Activated CD8-positive, alpha-beta memory T cell treated with anti-CD3 and anti-CD28 coated beads for 48 hours (primary cell): ENCODE measurements at regions not wholly inside any gene's neighbourhood (a gene's known extent, or its start where the extent isn't known, plus 50 kb on each side); places are given as distances from the start of the nearest gene placed in this dataset.

ENCODE experiments used
- DNase-seq, 3 experiments: peaks; one replicate each; pipeline ENCODE4 v3.0.0-alpha.2; 2020; ENCODE audit warnings: low read depth in 2 of 3, low spot score in 2 of 3

DNA sequence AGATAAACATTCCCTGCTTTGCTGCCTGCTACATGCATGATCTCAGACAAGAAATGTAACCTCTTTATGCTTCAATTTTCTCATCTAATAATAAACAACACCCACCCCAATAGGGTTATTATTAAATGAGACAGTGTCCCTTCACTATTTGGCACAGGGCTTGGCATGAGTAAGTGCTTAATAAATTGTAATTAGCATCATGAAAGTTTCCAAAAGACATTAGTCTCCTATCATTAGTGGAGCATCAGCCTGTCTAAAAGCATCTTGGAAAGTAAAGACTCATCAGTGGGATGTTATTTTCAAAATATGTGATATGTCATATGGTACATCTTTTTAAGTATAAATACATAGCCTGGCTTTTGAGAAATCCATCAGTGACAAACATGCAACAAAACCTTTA, 275.0 kb downstream of the ZEB2 start:
- no peak for DNase-seq

DNA sequence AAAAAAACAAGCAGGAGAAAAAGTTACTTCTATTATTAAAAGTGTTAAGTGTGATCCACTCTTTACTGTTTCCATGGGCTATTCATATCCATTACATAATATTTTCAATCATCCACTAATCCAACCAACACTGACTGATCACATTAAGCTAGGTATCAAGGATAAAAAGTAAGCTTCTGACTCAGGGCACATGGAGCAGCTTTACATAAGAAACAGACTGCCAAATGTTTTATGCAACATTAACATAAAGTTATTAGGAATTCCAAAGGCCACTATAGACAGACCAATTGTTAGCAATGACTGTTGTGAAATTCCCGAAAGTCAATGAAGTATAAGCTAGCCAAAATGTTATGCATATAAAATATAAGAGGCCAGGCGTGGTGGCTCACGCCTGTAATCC, 277.6 kb downstream of the ZEB2 start:
- no peak for DNase-seq

DNA sequence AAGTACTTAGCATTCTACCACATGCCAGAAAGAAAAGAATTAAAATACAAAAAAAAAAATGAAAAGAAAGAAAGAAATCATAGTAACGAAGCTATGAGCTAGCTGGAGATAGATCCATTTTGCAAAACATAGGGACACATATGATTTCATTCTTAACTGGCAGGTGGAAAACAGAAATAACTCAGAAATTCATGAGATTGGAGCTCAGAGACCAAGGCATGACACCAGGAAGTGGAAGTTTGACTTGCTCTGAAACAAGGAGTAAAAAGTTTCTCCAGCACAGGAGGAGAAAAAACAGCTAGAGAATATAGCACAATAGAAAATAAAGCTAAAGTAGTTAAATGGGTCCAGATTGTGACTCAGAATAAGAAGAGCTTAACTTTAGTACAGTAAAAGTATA, 278.1 kb downstream of the ZEB2 start:
- no peak for DNase-seq

DNA sequence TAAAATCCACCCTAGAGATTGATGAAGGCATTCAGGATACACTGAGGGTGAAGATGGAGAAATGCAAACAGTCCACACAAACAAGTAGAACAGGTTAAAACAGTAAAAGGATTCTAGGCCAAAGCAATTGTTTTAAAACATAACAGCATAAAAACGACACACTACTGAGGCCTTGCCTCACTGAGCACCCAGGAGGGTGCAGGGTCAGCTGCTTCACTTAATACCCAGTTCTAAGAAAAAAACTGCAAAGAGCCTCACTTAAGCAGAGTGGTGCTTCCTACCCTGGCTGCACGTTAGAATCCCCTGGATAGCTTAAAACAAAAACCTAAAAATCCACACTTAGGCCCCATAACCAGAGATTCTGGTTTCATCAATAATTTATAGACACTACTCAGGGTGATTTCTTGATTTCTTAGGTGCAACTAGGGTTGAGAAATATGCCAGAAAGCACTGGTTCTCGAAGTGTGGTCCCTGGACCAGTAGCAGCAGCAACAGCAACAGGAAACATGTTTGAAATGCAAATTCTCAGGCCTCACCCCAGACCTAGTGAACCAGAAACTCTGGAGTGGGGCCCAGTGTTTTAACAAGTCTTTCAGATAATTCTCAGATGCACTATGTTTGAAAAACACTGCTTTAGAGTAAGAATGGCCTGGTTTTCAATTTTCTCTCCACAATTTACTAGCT, 279.1 kb downstream of the ZEB2 start:
- no peak for DNase-seq

DNA sequence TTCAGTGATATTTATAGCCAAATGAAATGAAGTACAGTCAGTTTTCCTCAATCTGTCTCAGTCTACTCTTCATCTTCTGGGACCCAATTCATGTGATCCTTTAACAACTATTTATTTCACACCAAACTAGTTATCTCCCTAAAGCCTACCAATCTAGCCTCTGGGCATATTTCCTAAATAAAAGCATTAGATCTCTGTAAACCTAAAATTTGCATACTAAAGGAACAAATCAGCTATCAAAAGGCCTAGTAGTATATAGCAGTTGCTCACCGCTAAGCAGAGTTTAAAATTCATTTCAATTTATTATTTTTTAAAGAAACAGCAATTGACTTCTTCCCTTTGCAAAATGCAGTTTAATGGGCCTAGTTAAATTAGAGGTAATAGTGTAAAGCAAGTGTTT, 280.2 kb downstream of the ZEB2 start:
- no peak for DNase-seq

DNA sequence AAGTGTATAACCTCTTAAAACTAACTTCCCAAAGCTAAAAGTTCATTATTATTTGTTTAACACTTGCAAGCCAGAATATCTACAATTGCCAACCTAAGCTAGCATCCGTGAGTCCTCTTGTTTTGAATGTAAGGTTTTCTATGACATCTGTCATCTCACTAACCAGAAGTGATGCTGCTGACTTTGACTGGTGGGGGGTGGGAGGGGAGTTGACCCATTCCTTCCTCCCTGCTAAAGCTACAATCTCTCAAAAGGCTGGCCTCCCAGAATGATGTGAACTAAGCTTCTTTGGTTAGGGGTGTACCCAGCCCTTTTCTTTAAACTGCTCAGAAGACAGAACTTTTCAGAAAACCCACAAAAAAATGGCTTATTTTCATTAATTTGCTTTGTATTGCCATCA, 280.6 kb downstream of the ZEB2 start:
- DNase-seq, result no peak

DNA sequence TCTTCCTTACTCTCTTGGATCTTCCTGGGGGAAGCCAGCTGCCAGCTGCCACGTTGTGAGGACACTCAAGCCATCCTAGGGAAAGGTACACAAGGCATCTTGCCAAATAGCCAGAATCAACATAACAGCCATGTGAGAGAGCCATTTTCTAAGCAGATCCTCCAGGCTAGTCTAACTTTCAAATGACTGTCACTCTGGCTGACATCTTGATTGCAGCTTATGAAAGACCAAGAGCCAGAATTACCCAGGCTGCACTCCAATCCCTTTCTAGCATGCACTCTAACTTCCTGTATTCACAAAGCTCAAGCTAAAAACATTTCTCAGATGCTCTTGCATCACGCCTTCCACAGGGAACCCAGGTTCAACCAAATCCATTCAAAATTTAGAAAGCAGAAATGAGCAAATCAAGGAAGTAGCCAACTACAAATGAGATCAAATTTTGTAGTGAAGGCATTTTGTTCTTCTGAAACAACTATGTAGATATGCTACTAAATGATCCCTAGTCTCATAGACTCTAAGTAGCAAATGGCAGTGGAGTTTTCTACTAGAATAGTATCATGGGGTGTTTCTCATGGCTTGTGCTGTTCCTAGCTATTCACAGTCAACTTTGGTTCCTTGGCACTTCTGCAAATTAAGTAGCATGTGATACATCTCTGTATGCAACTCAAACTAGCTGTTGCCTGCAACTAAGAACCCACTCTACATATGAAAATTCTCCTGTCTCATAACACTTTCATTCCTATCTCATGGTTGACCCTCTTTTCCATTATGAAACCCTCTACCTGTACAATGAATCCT, 281.9 kb downstream of the ZEB2 start:
- DNase-seq, result no peak

DNA sequence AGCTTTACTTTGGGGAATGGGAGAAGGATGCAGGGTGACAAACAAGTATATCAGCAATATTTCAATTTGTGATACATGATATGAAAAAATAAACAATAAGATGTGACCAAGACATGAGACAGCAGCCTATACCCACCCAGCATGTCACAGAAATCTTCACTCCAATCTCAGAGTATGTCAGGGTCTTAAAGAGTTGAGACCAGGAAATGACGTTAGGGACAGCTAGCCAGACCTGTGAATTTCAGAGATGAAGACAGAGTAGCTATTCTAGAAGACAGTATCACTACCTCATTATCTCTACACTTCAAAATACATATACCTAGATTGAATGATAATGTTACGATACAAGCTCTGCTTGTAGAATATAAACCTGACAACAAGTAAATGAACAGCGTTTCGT, 282.8 kb downstream of the ZEB2 start:
- no peak for DNase-seq

DNA sequence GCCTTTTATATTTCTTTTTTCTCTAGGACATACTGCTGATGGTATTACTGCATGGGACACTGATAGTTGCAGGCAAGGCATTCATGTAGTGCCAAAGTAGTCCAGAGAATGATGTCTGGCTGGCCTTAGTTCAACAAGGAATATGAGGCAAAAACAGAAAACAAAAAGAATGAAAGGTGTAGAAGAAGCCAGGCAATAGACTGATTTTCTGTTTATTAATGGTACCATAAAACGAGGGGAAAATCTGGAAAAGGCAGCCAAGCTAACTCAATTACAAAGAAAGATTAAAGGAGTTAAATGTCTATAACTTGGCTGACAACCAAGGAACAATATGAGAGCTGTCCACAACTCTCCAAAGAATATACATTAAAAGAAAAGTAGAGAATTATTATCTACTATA, 284.9 kb downstream of the ZEB2 start:
- no peak for DNase-seq

DNA sequence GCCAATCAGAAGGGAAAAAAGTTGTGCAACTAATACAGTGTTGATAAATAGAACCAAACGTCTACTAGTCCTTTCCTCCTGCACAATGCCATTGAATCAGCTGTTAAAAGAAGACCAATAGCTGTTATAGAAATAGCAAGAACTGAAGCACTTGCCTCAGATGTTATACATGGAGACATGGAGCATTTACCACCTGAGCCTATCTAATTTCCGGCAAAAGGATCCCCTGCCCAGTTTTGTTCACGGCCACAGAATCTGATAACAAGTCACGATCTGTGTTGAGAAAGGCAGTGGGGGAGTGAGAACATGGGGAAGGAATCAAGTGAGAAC, 285.4 kb downstream of the ZEB2 start:
- no peak for DNase-seq

DNA sequence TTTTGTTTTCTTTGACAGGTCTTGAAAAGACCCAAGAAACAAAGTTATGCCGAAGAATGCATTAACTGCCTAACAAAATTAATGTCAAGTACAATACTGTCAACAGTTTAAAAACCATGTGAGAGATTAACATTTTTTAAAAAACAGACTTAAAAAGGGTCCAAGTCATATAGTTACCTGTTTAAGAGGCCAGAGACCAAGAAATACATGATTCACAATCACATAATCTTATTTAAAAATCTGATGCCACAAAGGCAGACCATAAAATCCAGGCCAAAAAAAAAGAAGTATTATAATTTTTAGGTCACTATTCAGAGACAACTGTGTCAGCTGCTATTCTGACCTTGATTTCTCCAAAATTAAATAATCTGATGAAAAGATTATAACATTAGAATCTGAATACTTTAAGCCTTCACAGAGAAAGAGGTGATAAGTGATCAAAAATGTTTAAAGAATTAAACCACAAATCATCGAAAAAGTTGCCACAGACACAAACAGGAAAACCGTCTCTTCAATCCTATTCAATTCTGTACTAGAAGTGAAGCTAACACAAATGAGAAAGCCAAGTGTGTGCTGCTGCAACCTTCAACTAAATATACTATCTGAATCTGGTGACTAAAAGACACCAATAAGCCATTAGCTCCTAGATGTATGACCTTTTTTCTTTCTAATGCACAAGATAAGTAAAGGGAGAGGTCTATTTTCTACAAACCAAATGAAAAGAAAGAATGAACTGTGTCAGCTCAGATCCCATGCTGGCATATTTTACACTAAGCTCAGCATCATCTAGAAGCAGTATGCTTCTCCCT, 286.0 kb downstream of the ZEB2 start:
- DNase-seq, result no peak

DNA sequence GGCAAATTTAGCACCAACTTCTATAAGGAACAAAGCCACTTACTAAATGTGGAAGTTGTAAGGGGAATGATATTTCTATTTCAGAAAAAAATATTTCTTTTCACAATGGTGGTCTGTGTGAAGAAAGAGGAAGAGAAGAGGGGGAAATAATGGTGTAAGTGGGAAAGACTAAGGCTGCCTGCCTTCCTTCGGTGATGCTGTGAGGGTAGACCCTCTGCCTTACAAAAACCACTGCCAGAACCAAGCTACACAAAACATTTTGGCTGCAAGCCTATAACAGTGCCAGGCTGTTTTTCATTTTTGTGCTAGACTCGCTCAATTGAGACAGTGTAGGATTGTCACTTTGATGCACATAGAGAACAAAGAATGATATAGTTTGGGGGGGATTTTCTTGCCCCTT, 286.6 kb downstream of the ZEB2 start:
- no peak for DNase-seq

DNA sequence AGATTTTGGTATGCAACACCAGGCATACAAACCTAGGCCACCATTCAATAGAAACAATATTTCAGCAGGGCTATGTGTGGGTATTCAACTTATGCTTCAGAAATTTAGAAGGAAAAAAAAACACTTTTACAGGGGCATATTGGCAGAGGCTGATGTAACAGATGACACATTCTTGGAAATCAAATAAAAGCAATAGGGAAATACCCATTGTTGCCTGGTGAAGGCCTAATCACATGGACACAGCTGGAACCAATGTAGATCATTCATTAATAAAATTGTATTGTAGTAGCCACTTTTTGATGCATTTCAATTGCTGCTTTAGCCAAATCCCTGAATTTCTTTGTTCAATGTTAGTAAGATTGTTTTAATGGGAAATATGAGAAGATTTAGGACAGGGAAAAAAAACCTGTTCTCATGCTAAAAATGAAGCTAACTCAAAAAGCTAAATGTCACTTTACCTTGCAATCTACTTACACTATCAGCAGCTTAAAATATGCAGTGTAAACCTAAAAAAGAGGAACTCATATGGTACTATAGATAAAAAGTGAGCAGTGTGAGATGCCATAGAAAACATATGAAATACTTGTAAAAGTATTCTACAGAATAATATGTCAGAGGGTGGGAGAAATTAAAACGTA, 289.4 kb downstream of the ZEB2 start:
- DNase-seq, result no peak

DNA sequence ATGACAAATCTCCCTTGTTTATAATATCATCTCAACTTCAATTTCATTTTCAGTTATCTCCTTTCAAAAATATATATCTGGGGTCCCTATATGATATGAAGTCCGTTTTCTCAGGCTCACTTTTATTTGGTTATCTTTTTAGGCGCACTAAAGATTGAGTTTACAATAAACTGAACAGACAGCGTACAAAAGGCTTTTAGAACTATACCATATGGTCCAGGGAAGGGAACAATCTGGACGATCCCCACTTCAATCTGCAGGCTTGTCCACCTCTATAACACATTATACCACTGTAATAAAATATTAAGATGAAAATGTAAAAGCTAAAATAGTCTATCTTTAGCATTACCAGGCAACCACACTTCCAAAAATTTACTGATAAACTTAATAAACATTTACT, 289.9 kb downstream of the ZEB2 start:
- no peak for DNase-seq

DNA sequence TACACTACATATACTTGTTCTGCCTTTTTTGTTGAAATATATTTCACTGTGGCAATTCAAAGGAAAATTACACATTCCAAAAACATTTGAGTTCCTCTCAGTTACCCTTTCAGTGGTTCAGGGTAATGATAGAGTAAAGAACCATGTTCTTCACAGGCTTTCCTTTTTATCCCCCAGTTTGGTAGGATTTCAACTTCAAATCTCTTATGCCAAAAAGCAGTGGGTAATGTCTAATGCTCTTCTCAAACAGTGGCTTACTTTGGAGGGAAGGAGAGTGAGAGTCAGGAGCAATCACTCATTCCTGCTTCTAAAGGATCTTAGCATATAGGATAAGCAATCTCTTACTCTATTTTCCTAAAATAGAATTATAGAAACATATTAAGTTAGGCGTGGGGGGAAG, 290.6 kb downstream of the ZEB2 start:
- no peak for DNase-seq

DNA sequence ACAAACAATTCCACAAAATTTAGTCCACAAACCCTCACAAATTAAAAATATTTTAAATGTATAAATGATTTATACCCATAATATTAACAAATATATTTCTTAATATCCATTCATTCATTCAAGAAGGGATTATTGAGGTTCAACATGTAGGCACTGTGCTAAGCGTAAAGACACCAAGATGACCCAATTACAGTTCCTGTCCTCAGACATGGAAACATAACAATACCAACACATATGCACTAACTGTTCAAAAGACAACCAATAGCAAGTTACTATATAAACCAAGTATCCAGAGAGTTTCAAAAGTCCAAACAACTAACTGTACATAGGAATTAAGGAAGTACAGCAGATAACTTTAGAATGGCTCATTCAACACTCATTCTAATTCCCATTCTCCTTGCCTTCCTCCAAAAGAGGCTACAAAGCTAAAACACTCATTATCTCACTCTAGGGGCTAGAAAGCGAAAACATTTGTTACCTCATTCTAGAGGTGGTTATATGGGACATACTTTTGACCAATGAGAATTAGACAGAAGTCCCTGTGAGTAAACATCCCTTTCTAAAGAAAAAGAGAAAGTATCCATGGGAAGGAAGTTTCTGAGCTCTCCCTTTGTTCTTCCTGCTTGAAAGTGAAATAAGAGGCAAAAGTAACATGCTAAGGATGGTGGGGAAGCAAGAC, 292.4 kb downstream of the ZEB2 start:
- DNase-seq, result no peak

DNA sequence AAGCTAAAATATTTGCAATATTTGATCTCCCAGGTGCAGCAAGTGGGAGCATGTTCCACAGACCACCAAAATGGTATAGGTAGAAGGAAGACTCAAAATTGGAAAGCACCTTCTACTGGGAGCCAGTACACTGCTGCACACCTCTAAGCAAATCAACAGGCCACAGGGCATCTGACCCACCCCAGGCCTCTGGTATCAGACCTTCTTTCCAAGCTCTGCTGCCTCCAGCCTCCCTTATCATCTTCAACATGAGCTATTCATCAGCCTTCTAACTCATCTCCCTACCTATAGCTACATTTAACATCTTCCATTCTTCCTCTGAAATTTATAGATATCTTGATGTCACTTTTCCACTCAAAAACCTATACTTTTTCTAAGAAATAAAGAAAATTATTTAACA, 294.8 kb downstream of the ZEB2 start:
- DNase-seq, result no peak

DNA sequence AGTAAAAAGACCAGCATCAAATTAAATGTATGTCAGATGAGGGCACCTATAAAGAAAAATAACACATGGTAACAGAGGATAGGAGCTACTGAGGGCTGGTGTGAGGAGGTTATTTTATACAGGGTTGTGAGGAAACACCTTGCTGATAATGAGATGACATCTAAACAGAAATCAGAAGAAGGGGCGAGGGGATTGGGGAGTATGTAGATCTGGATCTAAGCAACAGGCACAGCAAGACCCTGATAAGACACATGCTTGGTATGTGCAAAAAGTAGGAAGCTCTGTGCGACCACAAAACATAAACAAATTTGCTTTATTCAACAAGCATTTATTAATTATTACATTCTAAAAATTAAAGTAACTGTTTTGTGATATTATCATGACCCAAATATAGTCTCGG, 295.4 kb downstream of the ZEB2 start:
- DNase-seq, result no peak

DNA sequence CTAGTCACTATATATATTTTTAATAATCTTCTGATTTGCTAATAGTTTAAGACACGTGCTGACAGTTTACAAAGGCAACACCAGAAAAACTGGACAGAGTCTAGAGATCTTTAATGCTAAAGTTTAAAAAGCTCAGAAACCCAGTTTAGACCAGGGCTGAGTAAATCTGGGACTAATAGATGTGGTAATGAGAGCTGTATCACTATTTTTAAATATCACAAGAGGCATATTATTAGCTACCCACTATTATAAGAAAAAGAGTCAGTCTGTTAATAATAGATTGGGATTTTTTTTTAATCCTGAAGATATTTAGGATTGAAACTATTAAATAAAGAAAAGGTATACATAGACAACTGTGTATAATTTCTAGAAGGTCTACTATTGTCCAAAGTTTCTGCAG, 299.9 kb downstream of the ZEB2 start:
- no peak for DNase-seq

DNA sequence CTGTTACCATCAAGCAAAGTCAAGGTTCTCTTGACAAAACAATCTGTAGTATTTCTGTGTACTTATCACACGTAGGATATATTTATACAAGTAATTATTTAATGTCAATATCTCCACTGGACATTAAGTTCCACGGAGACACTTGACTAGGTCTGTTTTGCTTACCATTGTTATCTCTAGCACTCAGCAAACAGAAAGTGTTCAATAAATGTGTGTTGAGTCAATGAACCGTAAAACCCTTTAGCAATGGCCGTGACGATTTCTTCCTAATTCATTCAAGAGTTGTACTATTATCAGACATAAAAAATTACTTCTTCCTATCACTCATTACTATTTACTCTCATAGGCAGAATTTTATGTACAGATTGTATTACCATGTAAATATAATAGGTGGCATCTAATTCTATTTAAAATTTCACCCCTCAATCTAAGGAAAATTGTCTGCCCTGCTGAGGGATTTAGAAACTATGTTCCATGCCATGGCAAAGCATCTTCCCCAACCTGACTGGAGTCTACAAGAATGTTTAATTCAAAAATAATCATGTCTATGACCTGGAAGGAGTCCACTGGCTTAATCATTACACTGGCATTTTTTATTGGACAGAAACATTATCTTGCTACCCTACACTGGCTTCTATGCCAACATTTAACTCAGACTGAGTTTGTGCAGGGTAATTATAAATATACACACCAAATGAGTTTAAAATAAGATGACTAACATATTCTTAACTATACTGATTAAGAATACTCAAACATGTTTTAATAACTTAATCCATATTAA, 301.9 kb downstream of the ZEB2 start:
- no peak for DNase-seq
